ENCODE measurements at regions not wholly inside any gene's neighbourhood (a gene's known extent, or its start where the extent isn't known, plus 50 kb on each side); places are given as distances from the start of the nearest gene placed in this dataset.

DNA sequence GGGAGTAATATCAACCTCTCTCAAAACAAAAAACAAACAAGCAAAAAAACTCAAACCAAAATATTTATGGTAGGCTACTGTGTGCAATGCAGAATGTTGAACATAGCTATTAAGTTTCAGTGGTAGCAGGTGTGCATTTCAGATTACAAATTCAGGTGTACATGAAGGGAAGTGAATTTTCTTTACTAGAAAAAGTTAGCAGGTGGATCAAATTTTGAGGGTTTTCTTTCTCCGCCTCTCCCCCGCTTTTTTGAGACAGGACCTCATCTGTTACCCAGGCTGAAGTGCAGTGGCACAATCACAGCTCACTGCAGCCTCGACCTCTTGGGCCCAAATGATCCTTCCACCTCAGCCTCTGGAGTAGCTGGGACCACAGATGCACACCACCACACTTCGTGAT is 109.7 kb upstream of the GOLIM4 start:
- DNase-seq, result no peak

DNA sequence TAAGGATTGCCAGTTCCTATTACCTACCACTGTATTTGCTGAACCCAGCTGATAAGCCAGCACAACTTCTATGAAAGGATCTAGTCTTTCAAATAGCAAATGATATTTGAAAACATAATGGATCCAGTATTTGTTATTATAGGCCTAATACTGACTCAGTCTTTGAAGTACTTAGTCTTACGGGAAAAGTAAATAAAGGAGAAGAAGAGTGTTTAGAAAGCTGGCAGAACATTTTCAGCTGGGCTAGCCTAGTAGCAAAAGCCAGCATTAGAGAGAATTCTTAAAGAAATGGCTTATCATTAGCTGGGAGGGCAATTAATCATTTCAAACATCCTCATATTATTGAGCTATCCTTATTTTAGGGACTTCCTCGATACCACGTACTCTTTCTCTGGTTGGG is 101.4 kb upstream of the GOLIM4 start:
- no peak for DNase-seq

DNA sequence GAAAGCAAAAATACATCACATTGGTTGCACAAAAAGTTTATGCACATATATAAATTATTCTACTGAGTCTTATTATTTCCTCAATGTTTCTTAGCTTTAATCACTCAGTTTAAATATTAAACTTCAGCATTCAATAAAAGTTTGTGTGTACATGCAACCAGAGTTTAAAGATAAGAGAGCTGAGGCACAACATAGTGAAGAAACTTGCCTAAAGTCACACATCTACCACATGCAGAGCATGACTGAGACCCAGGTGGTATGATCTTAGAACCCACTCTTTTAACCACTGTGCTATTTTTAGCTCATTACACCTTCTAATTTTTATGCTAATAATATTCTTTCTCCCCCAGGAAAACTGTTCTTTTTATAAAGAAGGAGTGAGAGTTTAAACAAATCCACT is 96.1 kb upstream of the GOLIM4 start:
- no peak for DNase-seq

DNA sequence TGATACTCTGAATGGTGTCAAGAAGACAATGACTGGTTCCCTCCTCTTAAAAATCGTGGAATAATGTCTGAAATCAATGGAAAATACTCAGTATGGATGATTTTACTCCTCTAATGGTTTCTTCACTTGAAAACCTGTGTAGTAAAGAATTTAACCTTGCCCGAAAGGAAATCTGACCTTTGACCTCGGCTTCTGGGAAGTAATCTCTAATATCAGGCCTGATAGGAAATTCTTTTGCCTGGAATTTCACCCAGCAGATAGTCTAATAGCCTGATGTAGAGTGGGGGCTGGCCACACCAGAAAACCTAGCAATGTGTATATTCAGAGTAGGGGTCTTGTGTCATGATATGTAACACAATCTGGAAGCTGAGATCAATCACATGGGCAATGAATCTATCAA is 91.5 kb upstream of the GOLIM4 start:
- no peak for DNase-seq

DNA sequence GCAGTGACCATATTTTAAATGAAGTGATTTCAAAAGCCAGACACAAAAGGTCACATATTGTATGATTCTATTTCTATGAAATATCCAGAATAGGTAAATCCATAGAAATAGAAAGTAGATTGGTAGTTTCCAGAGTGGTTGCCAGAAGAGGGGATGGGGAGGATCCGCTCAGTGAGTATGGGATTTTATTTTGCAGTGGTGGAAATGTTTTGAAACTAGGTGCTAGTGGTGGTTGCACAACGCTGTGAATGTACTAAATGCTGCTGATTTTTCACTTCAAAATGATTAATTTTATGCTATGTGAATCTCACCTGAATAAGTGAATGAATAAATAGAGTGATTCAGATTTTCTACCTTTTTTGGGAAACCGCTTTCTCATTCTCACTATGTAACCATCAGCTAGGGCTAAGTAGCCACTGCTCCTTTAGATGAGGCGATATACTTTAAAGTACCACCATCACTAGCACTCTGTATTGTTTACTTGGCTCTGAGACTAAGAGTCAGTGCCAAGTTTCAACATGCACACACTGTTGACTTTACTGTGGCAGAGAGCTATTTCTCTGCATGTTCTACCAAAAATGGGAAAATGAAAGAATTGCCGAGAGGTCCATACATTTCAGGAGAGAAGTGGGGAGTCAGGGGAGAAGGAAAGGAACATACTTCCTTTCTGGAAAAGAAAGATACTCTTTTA is 90.7 kb upstream of the GOLIM4 start:
- DNase-seq, result no peak

DNA sequence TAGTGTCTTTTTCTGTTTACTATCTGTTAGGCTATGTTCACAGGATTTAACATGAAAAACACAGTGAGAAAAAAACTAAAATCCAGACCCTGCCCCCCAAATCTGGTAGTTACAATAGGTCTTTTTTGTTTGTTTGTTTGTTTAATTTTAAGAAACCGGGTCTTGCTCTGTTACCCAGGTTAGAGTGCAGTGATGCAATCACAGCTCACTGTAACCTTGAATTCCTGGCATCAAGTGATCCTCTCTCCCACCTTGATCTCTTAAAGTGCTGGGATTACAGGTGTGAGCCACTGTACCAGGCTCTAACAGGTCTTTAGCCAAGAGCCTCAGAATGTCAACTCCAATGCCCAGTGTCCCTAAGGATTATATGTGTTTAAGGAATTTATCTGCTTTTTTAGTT is 88.0 kb upstream of the GOLIM4 start:
- no peak for DNase-seq

DNA sequence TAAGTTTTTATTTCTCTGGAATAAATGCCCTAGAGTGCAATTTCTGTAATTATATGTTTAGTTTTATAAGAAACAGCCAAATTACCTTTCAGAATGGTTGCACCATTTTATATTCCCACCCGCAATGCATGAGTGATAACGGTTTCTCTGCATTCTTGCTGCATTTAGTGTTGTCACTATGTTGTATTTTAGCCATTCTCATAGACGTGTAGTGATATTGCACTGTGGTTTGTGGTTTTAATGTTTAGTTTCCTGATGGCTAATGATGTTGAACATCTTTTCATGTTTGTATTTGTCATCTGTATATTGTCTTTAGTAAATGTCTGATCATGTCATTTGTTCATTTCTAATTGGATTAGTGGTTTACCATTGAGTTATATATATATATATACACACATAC is 73.0 kb upstream of the GOLIM4 start:
- DNase-seq, result no peak

DNA sequence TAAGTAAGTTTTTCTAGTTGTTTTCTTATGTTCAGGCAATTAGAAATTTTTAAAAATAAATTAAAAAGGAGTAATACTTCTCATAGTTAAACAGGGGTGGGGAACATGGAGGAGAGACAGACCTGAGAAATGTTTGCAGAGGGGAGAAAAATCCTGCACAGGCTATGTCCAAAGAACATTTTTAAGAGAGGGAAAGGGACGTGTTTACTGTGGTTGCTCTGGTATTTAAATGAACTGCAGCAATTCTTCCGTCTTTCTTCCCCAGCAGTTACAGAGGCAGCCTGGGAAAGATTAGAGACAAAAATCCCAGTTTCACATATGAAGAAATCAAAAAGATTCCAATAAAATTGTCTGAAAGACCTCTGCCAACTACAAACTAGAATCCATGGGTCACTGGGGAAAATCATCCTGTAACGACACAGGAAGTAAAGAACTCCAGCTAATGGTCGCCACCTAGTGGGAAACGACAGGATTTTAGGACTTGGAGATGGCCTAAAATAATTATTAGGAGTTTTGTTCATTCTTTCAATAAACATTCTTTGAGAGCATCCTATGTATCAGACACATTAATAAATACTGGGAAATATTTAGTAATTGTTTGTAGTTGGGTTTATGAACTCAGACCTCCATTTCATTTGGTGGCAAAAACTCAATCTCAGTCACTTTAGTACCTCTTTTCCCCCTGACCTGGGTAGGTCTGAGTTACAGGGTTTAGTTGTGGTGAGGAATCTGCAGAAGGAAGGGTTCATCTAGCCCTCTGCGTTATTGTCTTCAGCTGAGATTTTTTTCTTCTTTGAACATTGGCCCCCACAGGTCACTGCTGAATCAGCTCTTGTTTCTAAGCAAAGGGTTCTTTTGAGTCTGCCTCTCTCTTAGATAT is 69.9 kb upstream of the GOLIM4 start:
- DNase-seq, result peak; percentile 59

DNA sequence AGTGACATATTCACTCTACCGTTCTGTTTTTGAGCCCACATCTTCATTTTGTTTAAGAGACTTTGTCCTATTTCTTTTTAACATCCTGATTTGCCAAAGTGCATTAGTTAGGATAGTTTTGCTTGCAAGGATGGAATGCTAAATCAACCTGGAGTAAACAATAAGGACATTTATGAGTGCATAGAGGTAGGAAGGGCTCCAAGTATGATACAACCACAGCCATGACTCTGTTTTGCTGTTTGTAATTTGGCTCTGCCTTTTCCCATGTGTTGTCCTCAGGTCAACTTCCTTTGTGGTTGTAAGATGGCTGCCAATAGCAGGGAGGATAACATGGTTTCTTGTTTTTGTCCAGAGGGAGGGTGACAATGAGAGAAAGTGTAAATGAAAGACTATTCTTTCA is 66.4 kb upstream of the GOLIM4 start:
- DNase-seq, result no peak

DNA sequence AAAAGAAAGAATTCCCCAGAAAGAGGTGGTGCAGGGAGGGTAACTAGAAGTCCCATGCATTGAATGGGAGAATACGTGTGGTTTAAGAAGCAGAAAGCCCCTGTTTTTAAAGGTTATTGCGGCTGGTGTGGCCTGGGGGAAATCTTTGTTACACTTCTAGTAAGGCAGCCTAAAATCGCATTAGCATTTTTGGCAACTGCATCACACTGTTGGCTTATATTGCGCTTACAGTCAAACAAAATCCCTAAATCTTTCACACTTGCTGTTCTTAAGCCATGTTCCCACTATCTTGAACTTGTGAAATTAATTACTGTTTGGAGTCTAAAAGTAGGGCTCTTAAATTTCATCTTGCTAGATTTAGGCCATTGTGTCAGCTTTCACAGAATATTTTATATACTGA is 66.0 kb upstream of the GOLIM4 start:
- DNase-seq, result no peak

DNA sequence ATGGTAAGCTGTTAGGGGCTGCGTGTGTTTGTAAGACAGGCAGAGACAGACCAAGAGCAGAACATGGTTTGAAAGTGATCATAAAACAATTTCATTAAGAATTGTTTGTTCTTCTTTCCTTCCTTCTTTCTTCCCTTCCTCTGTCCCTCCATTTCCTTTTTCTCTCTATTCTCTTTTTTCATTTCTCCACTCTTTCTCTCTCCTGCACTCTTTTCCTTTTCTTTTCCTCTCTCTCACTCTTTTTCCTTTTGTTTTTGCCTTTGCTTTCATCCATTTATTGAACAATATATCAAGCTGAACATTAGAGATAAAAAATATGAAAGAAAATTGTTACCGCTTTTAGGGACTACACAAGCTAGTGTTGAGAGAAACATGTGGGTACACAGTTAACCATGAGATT is 62.2 kb upstream of the GOLIM4 start:
- no peak for DNase-seq

DNA sequence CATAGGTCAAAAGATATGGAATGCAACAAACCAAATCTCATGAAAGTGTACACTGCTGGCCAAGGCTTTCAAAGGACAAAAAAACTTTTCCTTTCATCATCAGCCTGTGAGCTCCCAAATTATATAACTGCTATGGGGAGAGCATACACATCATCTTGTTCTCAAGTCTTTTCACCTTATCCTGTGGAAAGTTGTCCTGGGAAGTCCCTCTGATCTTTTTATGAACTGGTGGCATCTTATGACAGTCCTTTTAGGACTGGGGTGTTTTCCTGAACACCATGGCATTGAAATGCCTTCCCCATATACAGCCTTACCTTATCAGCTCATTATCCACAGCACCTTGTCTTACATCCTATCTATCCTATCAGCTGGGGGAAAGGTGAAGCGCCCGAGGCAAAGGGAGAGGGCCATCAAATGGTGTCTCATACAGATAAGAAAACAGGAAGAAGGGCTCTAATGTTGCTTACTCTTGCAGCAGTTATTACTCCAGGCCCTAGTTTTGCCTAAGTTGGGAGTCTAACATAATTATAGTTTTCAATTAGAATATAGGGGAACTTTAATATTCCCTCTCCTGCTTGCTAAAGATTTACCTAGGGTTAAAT is 61.5 kb upstream of the GOLIM4 start:
- DNase-seq, result no peak

DNA sequence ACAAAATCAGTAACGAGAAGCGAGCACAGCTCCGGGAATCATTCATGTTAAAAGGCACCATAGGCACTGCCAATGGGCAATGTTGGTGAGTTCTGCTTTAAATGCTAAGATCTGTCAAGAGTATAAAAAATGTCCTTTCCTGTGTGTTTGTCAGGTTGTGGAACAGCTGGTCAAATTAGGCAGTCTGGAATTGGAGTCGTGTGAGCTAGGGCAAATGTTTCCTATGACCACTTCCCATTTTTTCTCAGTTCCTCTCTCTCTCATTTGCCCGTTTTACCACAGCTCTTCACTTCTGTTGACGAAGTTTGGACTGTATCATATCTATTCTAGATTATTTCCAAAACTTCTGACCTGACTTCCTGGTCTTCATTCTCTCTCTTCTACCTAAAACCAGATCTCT is 60.8 kb upstream of the GOLIM4 start:
- DNase-seq, result no peak

DNA sequence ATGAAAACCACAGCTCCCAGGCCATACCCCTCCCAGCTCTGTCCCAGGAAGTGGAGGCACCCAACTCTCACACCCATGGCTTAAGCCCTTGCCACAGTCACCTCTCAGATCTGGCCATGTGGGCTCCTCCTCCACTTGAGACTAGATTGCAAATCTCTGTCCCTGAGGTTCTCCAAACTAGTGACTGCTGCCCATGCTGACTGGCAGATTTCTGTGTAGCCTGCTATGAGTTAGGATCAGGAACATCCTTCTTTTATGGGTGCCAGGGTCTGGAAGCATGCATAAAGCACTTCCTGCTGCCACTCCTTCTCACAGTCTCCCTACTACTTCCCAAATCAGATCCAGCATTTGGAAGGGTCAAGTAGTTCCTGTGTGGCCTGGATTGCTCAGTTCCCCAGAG is 59.6 kb upstream of the GOLIM4 start:
- no peak for DNase-seq

DNA sequence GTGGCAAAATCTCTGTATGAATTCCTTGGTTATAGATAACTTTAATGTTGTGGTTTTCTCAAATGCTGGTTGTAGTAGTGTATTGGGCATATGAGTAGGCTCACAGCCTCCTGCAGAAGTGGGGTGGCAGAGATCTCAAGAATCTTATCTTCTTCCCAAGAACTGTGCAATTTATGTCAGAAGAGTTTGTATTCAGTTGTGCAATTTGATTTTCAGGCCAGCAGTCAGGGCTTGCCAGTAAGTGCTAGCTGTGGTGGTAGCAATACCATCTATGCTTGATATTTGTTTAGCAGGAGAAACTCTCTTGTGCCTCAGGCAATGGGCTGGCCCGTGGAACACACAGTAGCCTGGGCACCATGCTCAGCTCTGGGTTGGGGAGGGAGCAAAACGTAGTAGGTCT is 58.4 kb upstream of the GOLIM4 start:
- no peak for DNase-seq

DNA sequence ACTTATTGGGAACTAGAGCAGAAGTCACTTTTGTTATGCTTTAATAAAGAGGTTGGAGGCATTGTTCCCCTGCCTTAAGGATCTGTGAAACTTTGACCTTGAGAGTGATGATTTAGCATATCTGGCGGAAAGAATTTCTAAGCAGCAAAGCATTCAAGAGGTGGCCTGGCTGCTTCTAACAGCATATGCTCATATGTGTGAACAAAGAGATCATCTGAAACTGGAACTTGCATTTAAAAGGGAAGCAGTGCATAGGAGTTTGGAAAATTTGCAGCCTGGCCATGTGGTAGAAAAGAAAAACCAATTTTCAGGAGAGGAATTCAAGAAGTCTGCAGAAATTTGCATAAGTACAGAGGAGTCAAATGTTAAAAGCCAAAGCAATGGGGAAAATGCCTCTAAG is 56.4 kb upstream of the GOLIM4 start:
- no peak for DNase-seq
